ENCODE measurements at regions not wholly inside any gene's neighbourhood (a gene's known extent, or its start where the extent isn't known, plus 50 kb on each side); places are given as distances from the start of the nearest gene placed in this dataset.

GRCh38 chr1:192461684-192462083 lies 113.9 kb upstream of the RGS1 start:
- no peak overlapping the region for H3K27ac ChIP-seq (ENCODE audit: low read length in 2 of 2)
- no peaks in the 10 kb centered on the region for H3K9me3 ChIP-seq (ENCODE audit: control extremely low read depth in 1 of 3, control insufficient read depth in 2 of 3, insufficient read depth in 1 of 3, low read length in 2 of 3)
- no peaks in the 10 kb centered on the region for H4K20me1 ChIP-seq (ENCODE audit: control insufficient read depth, insufficient read depth, low read length, poor library complexity, severe bottlenecking)
- CTCF ChIA-PET: interaction anchor here (1.4 to 2.7 kb wide), 2 partner anchors 13 to 16 kb away, joined by 3 to 13 read pairs; no protein-coding TSS in a partner anchor
- H3K4me2 ChIP-seq (replicated peaks; ENCODE audit: low read depth, low read length, poor library complexity, severe bottlenecking): no peak overlapping the region
- H3K27me3 ChIP-seq (replicated peaks in 1 of 4; ENCODE audit: control extremely low read depth in 1 of 4, control insufficient read depth in 3 of 4, insufficient read depth in 4 of 4, low read length in 3 of 4): peaks cover 0 to 9% (median 0%) of the 10 kb centered on the region in 4 experiments
- POLR2A ChIA-PET: no interaction called here
- H3K4me3 ChIP-seq (ENCODE audit: control extremely low read depth in 1 of 5, extremely low read depth in 1 of 5, insufficient read depth in 1 of 5, low read depth in 2 of 5, low read length in 4 of 5): no peak overlapping the region
- no peak overlapping the region for H2AFZ ChIP-seq (ENCODE audit: insufficient read depth, low read depth, low read length, poor library complexity, severe bottlenecking)
- Mint-ChIP-seq H3K4me1 (no peaks in the 10 kb centered on the region), H3K27ac (no peak overlapping the region), H3K27me3 (peaks cover 44% of the 10 kb centered on the region), H3K4me3 (no peak overlapping the region), H3K9me3 (ENCODE audit: insufficient read depth) (no peaks in the 10 kb centered on the region)
- H3K9ac ChIP-seq (ENCODE audit: low read length): no peak overlapping the region
- DNase-seq (no peak), ATAC-seq (ENCODE audit: low read depth) (no peak)
- no peaks in the 10 kb centered on the region for H3K79me2 ChIP-seq (ENCODE audit: control insufficient read depth, insufficient read depth, low read length)
- H3K36me3 ChIP-seq (replicated peaks in 1 of 2; ENCODE audit: control extremely low read depth in 1 of 2, control insufficient read depth in 1 of 2, extremely low read depth in 1 of 2, insufficient read depth in 2 of 2, low read length in 1 of 2): no peaks in the 10 kb centered on the region
- H3K4me1 ChIP-seq (ENCODE audit: control insufficient read depth in 2 of 2, insufficient read depth in 2 of 2, low read length in 2 of 2): no peaks in the 10 kb centered on the region
- TF ChIP-seq EZH2 (IDR thresholded peaks at IDR 0.05; ENCODE audit: borderline replicate concordance, insufficient read depth, low read depth, low read length, poor library complexity, severe bottlenecking) (no peak), CTCF (IDR thresholded peaks at IDR 0.05) (no peak)
- 80% methylated on average over 1 of the region's 4 CpGs for WGBS (ENCODE audit: insufficient coverage)
- intact Hi-C loops (cut with micrococcal nuclease): no loop called here

GRCh38 chr1:192462616-192463015 lies 113.0 kb upstream of the RGS1 start:
- POLR2A ChIA-PET: no interaction called here
- Mint-ChIP-seq H3K4me1 (no peaks in the 10 kb centered on the region), H3K4me3 (no peak overlapping the region), H3K27me3 (peaks cover 46% of the 10 kb centered on the region), H3K9me3 (ENCODE audit: insufficient read depth) (no peaks in the 10 kb centered on the region), H3K27ac (no peak overlapping the region)
- 82% methylated on average over 3 of the region's 3 CpGs for WGBS (ENCODE audit: insufficient coverage)
- H3K27me3 ChIP-seq (replicated peaks in 1 of 4; ENCODE audit: control extremely low read depth in 1 of 4, control insufficient read depth in 3 of 4, insufficient read depth in 4 of 4, low read length in 3 of 4): peaks cover 0 to 13% (median 0%) of the 10 kb centered on the region in 4 experiments
- no peak overlapping the region for H2AFZ ChIP-seq (ENCODE audit: insufficient read depth, low read depth, low read length, poor library complexity, severe bottlenecking)
- H3K9me3 ChIP-seq (ENCODE audit: control extremely low read depth in 1 of 3, control insufficient read depth in 2 of 3, insufficient read depth in 1 of 3, low read length in 2 of 3): no peaks in the 10 kb centered on the region
- H4K20me1 ChIP-seq (ENCODE audit: control insufficient read depth, insufficient read depth, low read length, poor library complexity, severe bottlenecking): no peaks in the 10 kb centered on the region
- CTCF ChIA-PET: interaction anchor here (2.7 kb wide), 1 partner anchor 13 kb away, joined by 13 read pairs; no protein-coding TSS in a partner anchor
- H3K9ac ChIP-seq (ENCODE audit: low read length): no peak overlapping the region
- H3K27ac ChIP-seq (ENCODE audit: low read length in 2 of 2): no peak overlapping the region
- no peak for DNase-seq
- no peak for TF ChIP-seq CTCF (IDR thresholded peaks at IDR 0.05)
- no peak for TF ChIP-seq EZH2 (IDR thresholded peaks at IDR 0.05; ENCODE audit: borderline replicate concordance, insufficient read depth, low read depth, low read length, poor library complexity, severe bottlenecking)
- no peak for ATAC-seq (ENCODE audit: low read depth)
- no peaks in the 10 kb centered on the region for H3K36me3 ChIP-seq (replicated peaks in 1 of 2; ENCODE audit: control extremely low read depth in 1 of 2, control insufficient read depth in 1 of 2, extremely low read depth in 1 of 2, insufficient read depth in 2 of 2, low read length in 1 of 2)
- no peaks in the 10 kb centered on the region for H3K4me1 ChIP-seq (ENCODE audit: control insufficient read depth in 2 of 2, insufficient read depth in 2 of 2, low read length in 2 of 2)
- intact Hi-C loops (cut with micrococcal nuclease): no loop called here
- H3K4me2 ChIP-seq (replicated peaks; ENCODE audit: low read depth, low read length, poor library complexity, severe bottlenecking): no peak overlapping the region
- no peaks in the 10 kb centered on the region for H3K79me2 ChIP-seq (ENCODE audit: control insufficient read depth, insufficient read depth, low read length)
- no peak overlapping the region for H3K4me3 ChIP-seq (ENCODE audit: control extremely low read depth in 1 of 5, extremely low read depth in 1 of 5, insufficient read depth in 1 of 5, low read depth in 2 of 5, low read length in 4 of 5)

Measured in B cell (primary cell).